ENCODE measurements at regions not wholly inside any gene's neighbourhood (a gene's known extent, or its start where the extent isn't known, plus 50 kb on each side); places are given as distances from the start of the nearest gene placed in this dataset.

GRCh38 chr9:99725852-99726251, 95.8 kb upstream of the NR4A3 start:
- Mint-ChIP-seq H3K4me1 (peaks cover 14% of the 10 kb centered on the region), H3K27me3 (no peaks in the 10 kb centered on the region), H3K4me3 (no peak overlapping the region), H3K27ac (no peak overlapping the region), H3K9me3 (no peaks in the 10 kb centered on the region)
- no peak for ATAC-seq
- no peak for DNase-seq

DNA sequence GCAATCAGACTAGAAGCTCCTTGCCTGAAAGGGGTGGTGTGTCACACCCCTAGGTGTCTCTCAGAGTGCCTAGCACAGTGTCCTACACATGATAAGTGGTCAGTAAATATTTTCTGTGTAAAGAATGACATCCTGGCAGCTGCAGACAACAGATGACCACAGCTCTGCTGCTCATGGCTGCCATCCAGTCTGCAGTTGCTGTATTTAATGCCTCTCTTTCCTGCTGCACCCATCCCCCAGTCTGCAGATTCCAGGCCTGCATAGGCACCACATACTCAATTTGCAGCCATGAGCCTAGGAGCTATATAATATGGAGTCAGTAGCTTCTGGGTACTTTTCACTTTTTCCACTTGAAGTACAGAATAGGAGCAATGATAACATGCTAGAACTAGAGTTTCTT, 94.9 kb upstream of the NR4A3 start:
- H3K4me3 Mint-ChIP-seq: no peak overlapping the region

GRCh38 chr9:99730062-99730461, 91.6 kb upstream of the NR4A3 start:
- peaks cover 8% of the 10 kb centered on the region for H3K27me3 Mint-ChIP-seq
- ATAC-seq: no peak

More for the DNA sequence above, 94.9 kb upstream of the NR4A3 start:
- no peaks in the 10 kb centered on the region for H3K27me3 Mint-ChIP-seq
- ATAC-seq: no peak
- no peaks in the 10 kb centered on the region for H3K9me3 Mint-ChIP-seq
- H3K4me1 Mint-ChIP-seq: peaks cover 13% of the 10 kb centered on the region
- no peak for DNase-seq
- H3K27ac Mint-ChIP-seq: no peak overlapping the region

DNA sequence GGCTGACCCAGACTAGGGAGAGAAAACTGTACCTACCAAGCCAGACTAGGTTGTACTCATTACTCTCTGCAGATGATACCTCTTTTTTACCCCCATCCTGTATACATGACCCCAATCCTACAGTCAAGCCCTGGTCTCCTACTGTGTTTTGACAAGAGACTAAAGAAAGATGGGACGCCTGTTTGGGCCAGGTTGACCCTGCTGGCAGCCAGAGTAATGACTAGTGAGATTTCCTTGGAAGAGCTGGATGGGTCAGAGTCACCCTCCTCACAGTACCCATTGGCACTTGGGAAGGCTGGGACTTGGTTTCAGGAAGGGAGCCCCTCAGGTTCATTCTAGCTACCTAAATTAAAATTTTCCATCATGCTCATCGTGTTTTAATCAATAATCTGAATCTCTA, 89.7 kb upstream of the NR4A3 start:
- DNase-seq: no peak
- ATAC-seq: no peak
- peaks cover 5% of the 10 kb centered on the region for H3K4me1 Mint-ChIP-seq
- no peak overlapping the region for H3K4me3 Mint-ChIP-seq
- H3K27me3 Mint-ChIP-seq: peaks cover 8% of the 10 kb centered on the region
- H3K27ac Mint-ChIP-seq: no peak overlapping the region
- H3K9me3 Mint-ChIP-seq: no peaks in the 10 kb centered on the region

More at GRCh38 chr9:99730062-99730461, 91.6 kb upstream of the NR4A3 start:
- no peaks in the 10 kb centered on the region for H3K9me3 Mint-ChIP-seq
- DNase-seq: no peak
- peak overlapping the region in 1 of 2 donors; percentile 8 for H3K27ac Mint-ChIP-seq
- peaks cover 5% of the 10 kb centered on the region for H3K4me1 Mint-ChIP-seq
- no peak overlapping the region for H3K4me3 Mint-ChIP-seq

- Mint-ChIP-seq H3K4me3 (no peak overlapping the region), H3K27me3 (peaks cover 8% of the 10 kb centered on the region), H3K9me3 (no peaks in the 10 kb centered on the region), H3K27ac (no peak overlapping the region), H3K4me1 (peaks cover 5% of the 10 kb centered on the region)
- DNase-seq (no peak), ATAC-seq (no peak)
These were observed 89.0 kb upstream of the NR4A3 start for GRCh38 chr9:99732715-99733114.

- Mint-ChIP-seq H3K27ac (no peak overlapping the region), H3K27me3 (peaks cover 8% of the 10 kb centered on the region)
- ATAC-seq: no peak
These were observed 86.6 kb upstream of the NR4A3 start for GRCh38 chr9:99735041-99735440.

GRCh38 chr9:99736291-99736690, 85.4 kb upstream of the NR4A3 start:
- no peak for ATAC-seq
- H3K27me3 Mint-ChIP-seq: peaks cover 8% of the 10 kb centered on the region
- H3K27ac Mint-ChIP-seq: no peak overlapping the region
- no peak for DNase-seq
- no peak overlapping the region for H3K4me3 Mint-ChIP-seq
- H3K9me3 Mint-ChIP-seq: no peaks in the 10 kb centered on the region
- H3K4me1 Mint-ChIP-seq: peaks cover 5% of the 10 kb centered on the region

More at GRCh38 chr9:99735041-99735440, 86.6 kb upstream of the NR4A3 start:
- H3K9me3 Mint-ChIP-seq: no peaks in the 10 kb centered on the region
- peaks cover 5% of the 10 kb centered on the region for H3K4me1 Mint-ChIP-seq
- no peak for DNase-seq
- H3K4me3 Mint-ChIP-seq: no peak overlapping the region

DNA sequence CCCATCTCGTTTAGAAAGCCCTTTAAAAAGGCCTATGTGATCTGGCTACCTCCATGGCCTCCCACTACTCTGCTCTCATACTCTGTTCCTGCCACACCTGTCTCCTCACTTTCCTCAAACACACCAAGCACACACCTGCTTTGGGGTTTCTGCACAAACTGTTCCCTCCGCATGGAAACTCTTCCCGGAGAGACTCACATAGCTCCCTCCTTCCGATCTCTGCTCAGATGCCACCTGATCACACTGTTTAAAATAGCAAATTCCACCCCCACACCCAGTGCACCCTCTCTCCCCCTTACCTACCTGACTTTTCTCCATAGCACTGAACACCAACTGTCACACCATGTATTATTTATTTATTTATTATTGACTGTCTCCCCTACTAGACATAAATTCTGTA, 84.0 kb upstream of the NR4A3 start:
- DNase-seq (no peak), ATAC-seq (no peak)
- H3K4me3 Mint-ChIP-seq: no peak overlapping the region
- no peaks in the 10 kb centered on the region for H3K9me3 Mint-ChIP-seq
- H3K27ac Mint-ChIP-seq: no peak overlapping the region
- peaks cover 5% of the 10 kb centered on the region for H3K4me1 Mint-ChIP-seq
- H3K27me3 Mint-ChIP-seq: peaks cover 8% of the 10 kb centered on the region

GRCh38 chr9:99743006-99743405, 78.7 kb upstream of the NR4A3 start:
- no peaks in the 10 kb centered on the region for H3K9me3 Mint-ChIP-seq
- H3K4me3 Mint-ChIP-seq: no peak overlapping the region
- H3K27me3 Mint-ChIP-seq: no peaks in the 10 kb centered on the region
- no peaks in the 10 kb centered on the region for H3K4me1 Mint-ChIP-seq
- ATAC-seq (no peak), DNase-seq (no peak)
- H3K27ac Mint-ChIP-seq: no peak overlapping the region

DNA sequence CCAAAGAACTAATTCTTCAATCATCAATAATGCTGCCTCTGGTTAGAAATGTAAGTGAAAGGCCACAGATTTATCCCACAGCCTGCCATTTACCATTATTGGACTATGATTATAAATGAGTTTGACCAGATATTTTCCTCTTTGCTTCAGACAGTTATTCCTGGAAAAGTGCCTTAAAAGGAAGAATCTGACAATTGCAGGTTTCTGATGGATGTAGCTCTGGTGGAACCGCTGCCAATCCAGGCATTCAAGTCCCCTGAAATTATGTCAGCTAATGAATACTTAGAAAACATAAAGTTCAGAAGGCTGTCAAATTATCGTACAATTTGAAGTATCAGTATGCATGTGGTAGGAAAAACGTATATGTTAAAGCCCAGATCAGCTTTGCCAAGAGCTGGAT, 78.2 kb upstream of the NR4A3 start:
- no peak for ATAC-seq
- Mint-ChIP-seq H3K4me1 (no peaks in the 10 kb centered on the region), H3K27ac (no peak overlapping the region), H3K4me3 (no peak overlapping the region), H3K9me3 (no peaks in the 10 kb centered on the region), H3K27me3 (no peaks in the 10 kb centered on the region)
- no peak for DNase-seq

- H3K27ac Mint-ChIP-seq: peak overlapping the region in 1 of 2 donors; percentile 30
- no peaks in the 10 kb centered on the region for H3K27me3 Mint-ChIP-seq
- no peaks in the 10 kb centered on the region for H3K9me3 Mint-ChIP-seq
- DNase-seq (no peak), ATAC-seq (no peak)
- no peaks in the 10 kb centered on the region for H3K4me1 Mint-ChIP-seq
- no peak overlapping the region for H3K4me3 Mint-ChIP-seq
These were observed 77.6 kb upstream of the NR4A3 start for GRCh38 chr9:99744132-99744531.

GRCh38 chr9:99745085-99745484, 76.6 kb upstream of the NR4A3 start:
- no peaks in the 10 kb centered on the region for H3K27me3 Mint-ChIP-seq
- H3K4me3 Mint-ChIP-seq: no peak overlapping the region
- ATAC-seq: no peak
- no peaks in the 10 kb centered on the region for H3K4me1 Mint-ChIP-seq
- no peak for DNase-seq
- no peak overlapping the region for H3K27ac Mint-ChIP-seq
- no peaks in the 10 kb centered on the region for H3K9me3 Mint-ChIP-seq

- Mint-ChIP-seq H3K4me1 (no peaks in the 10 kb centered on the region), H3K27ac (no peak overlapping the region), H3K9me3 (no peaks in the 10 kb centered on the region), H3K4me3 (no peak overlapping the region), H3K27me3 (peaks cover 4% of the 10 kb centered on the region)
- ATAC-seq (no peak), DNase-seq (no peak)
These were observed 75.3 kb upstream of the NR4A3 start for GRCh38 chr9:99746406-99746805.

GRCh38 chr9:99748266-99748665, 73.4 kb upstream of the NR4A3 start:
- ATAC-seq (no peak), DNase-seq (no peak)
- peaks cover 8% of the 10 kb centered on the region for H3K27me3 Mint-ChIP-seq
- H3K27ac Mint-ChIP-seq: no peak overlapping the region
- no peaks in the 10 kb centered on the region for H3K4me1 Mint-ChIP-seq
- no peaks in the 10 kb centered on the region for H3K9me3 Mint-ChIP-seq
- no peak overlapping the region for H3K4me3 Mint-ChIP-seq

- Mint-ChIP-seq H3K4me3 (no peak overlapping the region), H3K9me3 (no peaks in the 10 kb centered on the region), H3K27ac (no peak overlapping the region), H3K4me1 (no peaks in the 10 kb centered on the region), H3K27me3 (peaks cover 8% of the 10 kb centered on the region)
- DNase-seq (no peak), ATAC-seq (no peak)
These were observed 73.0 kb upstream of the NR4A3 start for GRCh38 chr9:99748676-99749075.

DNA sequence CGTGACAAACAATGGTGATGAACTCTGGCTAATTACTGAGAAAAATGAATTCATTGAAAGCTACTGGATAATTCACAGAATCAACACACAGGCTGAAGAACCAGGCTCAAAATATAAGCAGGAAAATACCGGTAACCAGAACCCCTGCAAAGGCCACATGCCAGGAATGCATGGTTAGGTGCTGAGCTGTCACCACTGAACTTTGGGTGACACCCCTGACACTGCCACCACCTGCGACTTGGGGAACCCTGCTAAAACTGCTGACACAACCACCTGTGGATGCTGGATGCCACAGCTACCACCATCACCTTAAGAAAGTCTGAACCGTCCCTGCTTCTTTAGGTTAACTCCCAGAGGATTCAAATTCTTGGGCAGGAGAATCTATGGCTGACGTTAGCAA, 72.0 kb upstream of the NR4A3 start:
- Mint-ChIP-seq H3K9me3 (no peaks in the 10 kb centered on the region), H3K4me1 (no peaks in the 10 kb centered on the region), H3K27ac (no peak overlapping the region), H3K27me3 (peaks cover 8% of the 10 kb centered on the region), H3K4me3 (no peak overlapping the region)
- ATAC-seq: no peak
- DNase-seq: no peak

- no peak for ATAC-seq
- no peak for DNase-seq
- Mint-ChIP-seq H3K4me3 (no peak overlapping the region), H3K27ac (no peak overlapping the region), H3K27me3 (peaks cover 8% of the 10 kb centered on the region), H3K4me1 (no peaks in the 10 kb centered on the region), H3K9me3 (no peaks in the 10 kb centered on the region)
These were observed 71.2 kb upstream of the NR4A3 start for GRCh38 chr9:99750526-99750925.
